ENCODE measurements at regions not wholly inside any gene's neighbourhood (a gene's known extent, or its start where the extent isn't known, plus 50 kb on each side); places are given as distances from the start of the nearest gene placed in this dataset.

DNA sequence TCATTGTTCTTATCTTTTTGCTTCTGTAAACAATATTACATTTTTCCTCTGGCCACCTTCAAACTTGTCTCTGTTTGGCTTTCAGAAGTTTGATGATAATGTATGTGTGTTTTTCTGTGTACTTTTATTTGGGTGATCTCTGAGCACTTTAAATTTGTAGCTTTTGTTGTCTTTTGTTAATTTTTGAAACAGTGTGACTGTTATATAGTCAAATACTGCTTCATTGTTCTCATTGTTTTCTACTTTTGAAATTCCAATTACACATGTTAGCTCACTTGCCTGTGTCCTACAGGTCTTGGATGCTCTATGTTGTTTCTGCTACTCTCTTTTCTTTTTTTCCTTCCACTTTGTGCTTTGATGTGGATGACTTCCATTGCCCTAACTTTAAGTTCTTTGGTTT is 460.1 kb upstream of the KHDRBS2 start:
- H3K36me3 ChIP-seq (ENCODE audit: control insufficient read depth, insufficient read depth, low read length), result no peaks in the 10 kb centered on the region
- H3K4me2 ChIP-seq (ENCODE audit: insufficient read depth, low read length), result no peak overlapping the region
- ATAC-seq (no peak), FAIRE-seq (no peak), DNase-seq (ENCODE audit: extremely low read depth in 1 of 4, low spot score in 3 of 4) (no peak)
- no TSS peak for BruUV-seq (replicated peaks)
- no peaks in the 10 kb centered on the region for H4K20me1 ChIP-seq (replicated peaks; ENCODE audit: control insufficient read depth, insufficient read depth, low read length)
- no peaks in the 10 kb centered on the region for H3K4me1 ChIP-seq (replicated peaks in 1 of 2; ENCODE audit: control insufficient read depth in 2 of 2, insufficient read depth in 2 of 2, low read length in 2 of 2)
- H3K9ac ChIP-seq (ENCODE audit: insufficient read depth in 1 of 2, low read depth in 2 of 2, low read length in 2 of 2), result no peak overlapping the region
- ChIA-PET CTCF (ENCODE audit: low intra/inter-chr PET ratio) (no interaction called here), POLR2A (no interaction called here)
- H3K9me3 ChIP-seq (replicated peaks; ENCODE audit: control insufficient read depth, insufficient read depth, low read depth, low read length), result no peaks in the 10 kb centered on the region
- H2AFZ ChIP-seq (ENCODE audit: low read depth, low read length), result no peak overlapping the region
- H3K27me3 ChIP-seq (ENCODE audit: control insufficient read depth in 2 of 2, insufficient read depth in 2 of 2, low read length in 2 of 2), result no peaks in the 10 kb centered on the region
- H3K79me2 ChIP-seq (ENCODE audit: control insufficient read depth, insufficient read depth, low read length), result no peaks in the 10 kb centered on the region
- H3K4me3 ChIP-seq, result no peak overlapping the region
- intact Hi-C loops (cut with micrococcal nuclease) (no loop called here), in situ Hi-C loops (cut with MboI) (no loop called here)
- H3K9me1 ChIP-seq (ENCODE audit: control insufficient read depth, insufficient read depth, low read length), result no peaks in the 10 kb centered on the region
- H3K27ac ChIP-seq (ENCODE audit: extremely low read depth, low read depth, low read length), result no peak overlapping the region
- no peak for TF ChIP-seq LCOR (CRISPR knock-in tag; IDR thresholded peaks at IDR 0.05)
- TF ChIP-seq ETS1 (conservative IDR thresholded peaks at IDR 0.05; ENCODE audit: control insufficient read depth, low read depth, low read length), result no peak
- TF ChIP-seq BHLHE40 (IDR thresholded peaks at IDR 0.05; ENCODE audit: low read length), result no peak
- TF ChIP-seq, protein P1, sequence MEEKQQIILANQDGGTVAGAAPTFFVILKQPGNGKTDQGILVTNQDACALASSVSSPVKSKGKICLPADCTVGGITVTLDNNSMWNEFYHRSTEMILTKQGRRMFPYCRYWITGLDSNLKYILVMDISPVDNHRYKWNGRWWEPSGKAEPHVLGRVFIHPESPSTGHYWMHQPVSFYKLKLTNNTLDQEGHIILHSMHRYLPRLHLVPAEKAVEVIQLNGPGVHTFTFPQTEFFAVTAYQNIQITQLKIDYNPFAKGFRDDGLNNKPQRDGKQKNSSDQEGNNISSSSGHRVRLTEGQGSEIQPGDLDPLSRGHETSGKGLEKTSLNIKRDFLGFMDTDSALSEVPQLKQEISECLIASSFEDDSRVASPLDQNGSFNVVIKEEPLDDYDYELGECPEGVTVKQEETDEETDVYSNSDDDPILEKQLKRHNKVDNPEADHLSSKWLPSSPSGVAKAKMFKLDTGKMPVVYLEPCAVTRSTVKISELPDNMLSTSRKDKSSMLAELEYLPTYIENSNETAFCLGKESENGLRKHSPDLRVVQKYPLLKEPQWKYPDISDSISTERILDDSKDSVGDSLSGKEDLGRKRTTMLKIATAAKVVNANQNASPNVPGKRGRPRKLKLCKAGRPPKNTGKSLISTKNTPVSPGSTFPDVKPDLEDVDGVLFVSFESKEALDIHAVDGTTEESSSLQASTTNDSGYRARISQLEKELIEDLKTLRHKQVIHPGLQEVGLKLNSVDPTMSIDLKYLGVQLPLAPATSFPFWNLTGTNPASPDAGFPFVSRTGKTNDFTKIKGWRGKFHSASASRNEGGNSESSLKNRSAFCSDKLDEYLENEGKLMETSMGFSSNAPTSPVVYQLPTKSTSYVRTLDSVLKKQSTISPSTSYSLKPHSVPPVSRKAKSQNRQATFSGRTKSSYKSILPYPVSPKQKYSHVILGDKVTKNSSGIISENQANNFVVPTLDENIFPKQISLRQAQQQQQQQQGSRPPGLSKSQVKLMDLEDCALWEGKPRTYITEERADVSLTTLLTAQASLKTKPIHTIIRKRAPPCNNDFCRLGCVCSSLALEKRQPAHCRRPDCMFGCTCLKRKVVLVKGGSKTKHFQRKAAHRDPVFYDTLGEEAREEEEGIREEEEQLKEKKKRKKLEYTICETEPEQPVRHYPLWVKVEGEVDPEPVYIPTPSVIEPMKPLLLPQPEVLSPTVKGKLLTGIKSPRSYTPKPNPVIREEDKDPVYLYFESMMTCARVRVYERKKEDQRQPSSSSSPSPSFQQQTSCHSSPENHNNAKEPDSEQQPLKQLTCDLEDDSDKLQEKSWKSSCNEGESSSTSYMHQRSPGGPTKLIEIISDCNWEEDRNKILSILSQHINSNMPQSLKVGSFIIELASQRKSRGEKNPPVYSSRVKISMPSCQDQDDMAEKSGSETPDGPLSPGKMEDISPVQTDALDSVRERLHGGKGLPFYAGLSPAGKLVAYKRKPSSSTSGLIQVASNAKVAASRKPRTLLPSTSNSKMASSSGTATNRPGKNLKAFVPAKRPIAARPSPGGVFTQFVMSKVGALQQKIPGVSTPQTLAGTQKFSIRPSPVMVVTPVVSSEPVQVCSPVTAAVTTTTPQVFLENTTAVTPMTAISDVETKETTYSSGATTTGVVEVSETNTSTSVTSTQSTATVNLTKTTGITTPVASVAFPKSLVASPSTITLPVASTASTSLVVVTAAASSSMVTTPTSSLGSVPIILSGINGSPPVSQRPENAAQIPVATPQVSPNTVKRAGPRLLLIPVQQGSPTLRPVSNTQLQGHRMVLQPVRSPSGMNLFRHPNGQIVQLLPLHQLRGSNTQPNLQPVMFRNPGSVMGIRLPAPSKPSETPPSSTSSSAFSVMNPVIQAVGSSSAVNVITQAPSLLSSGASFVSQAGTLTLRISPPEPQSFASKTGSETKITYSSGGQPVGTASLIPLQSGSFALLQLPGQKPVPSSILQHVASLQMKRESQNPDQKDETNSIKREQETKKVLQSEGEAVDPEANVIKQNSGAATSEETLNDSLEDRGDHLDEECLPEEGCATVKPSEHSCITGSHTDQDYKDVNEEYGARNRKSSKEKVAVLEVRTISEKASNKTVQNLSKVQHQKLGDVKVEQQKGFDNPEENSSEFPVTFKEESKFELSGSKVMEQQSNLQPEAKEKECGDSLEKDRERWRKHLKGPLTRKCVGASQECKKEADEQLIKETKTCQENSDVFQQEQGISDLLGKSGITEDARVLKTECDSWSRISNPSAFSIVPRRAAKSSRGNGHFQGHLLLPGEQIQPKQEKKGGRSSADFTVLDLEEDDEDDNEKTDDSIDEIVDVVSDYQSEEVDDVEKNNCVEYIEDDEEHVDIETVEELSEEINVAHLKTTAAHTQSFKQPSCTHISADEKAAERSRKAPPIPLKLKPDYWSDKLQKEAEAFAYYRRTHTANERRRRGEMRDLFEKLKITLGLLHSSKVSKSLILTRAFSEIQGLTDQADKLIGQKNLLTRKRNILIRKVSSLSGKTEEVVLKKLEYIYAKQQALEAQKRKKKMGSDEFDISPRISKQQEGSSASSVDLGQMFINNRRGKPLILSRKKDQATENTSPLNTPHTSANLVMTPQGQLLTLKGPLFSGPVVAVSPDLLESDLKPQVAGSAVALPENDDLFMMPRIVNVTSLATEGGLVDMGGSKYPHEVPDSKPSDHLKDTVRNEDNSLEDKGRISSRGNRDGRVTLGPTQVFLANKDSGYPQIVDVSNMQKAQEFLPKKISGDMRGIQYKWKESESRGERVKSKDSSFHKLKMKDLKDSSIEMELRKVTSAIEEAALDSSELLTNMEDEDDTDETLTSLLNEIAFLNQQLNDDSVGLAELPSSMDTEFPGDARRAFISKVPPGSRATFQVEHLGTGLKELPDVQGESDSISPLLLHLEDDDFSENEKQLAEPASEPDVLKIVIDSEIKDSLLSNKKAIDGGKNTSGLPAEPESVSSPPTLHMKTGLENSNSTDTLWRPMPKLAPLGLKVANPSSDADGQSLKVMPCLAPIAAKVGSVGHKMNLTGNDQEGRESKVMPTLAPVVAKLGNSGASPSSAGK (IDR thresholded peaks at IDR 0.05), result no peak
- TF ChIP-seq HINFP (tag; conservative IDR thresholded peaks at IDR 0.05; ENCODE audit: low read depth), result no peak
- no peak for TF ChIP-seq MIER1 (IDR thresholded peaks at IDR 0.05; ENCODE audit: low read depth)
- no peak for TF ChIP-seq CBFA2T2 (conservative IDR thresholded peaks at IDR 0.05)
- no peak for TF ChIP-seq SPI1 (IDR thresholded peaks at IDR 0.05; ENCODE audit: borderline replicate concordance, low read depth, low read length)
- TF ChIP-seq CBX3 (IDR thresholded peaks at IDR 0.05; ENCODE audit: borderline replicate concordance in 1 of 2, low read length in 2 of 2), result no peak

Measured in K562 (cell line).